GM18909 (cell line): ENCODE measurements at regions not wholly inside any gene's neighbourhood (a gene's known extent, or its start where the extent isn't known, plus 50 kb on each side); places are given as distances from the start of the nearest gene placed in this dataset.

Source experiments
- ATAC-seq: cut with Tn5 transposase; IDR thresholded peaks from one replicate; pipeline ENCODE4 v1.9.1; 2021; ENCODE audit warnings: mild to moderate bottlenecking; ENCODE audit not compliant: unreplicated experiment, poor library complexity

DNA sequence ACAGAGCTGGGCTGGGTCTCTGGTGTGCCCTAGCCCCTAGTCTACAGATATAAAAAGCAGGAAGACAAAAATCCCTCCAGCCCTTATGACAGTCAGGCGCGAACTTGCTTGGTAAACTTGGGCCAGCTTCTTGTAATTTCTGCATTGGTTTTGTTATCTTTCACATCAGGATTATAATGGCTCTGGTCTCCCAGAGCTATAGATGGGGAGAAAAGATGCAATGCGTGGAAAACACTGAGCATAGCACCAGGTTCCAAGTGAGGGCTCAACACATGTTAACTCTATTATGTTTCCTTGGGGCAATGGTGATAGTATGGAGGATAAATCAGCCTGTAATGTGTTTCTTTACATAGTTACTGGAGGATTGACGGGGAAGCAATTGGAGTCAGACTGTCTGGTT is 246.8 kb upstream of the KCNG1 start:
- no peak for ATAC-seq

DNA sequence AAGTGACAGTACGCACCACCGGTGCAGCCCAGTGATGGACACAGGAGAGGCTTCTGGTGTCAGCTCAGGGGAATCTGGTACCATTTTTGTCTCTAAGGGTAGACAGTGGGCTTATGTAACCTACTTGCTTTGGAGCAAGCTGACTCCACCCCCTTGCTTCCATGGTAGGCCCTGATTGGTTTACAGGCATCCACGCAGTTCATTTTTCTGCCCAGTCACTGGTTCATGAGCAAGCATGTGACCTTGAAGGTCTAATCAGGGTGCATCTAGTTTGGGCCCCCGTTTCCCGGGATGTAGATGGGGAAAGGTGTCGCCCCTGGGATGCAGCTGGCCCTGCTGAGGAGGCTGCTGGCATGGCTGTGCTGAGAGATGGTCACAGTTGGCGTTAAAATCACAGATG is 244.8 kb upstream of the KCNG1 start:
- no peak for ATAC-seq

DNA sequence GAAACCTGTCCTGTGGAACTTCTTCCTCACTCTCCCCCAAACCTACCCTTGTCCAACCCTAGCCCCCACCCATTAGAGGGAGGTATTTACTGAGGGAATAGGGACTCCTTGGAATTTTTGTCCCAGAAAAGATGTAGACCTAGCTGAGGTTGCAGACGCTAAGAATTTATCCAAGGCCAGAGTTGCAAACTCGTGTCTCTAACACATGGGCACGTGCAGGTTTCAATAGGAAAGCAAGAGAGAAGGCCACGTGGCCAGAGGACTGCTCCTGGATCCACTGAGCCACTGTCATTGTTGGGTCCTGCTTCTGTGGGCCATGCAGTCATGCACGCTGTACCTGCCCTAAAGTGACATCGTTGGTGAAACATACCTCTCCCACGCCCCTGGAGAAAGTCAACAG is 243.4 kb upstream of the KCNG1 start:
- no peak for ATAC-seq

- ATAC-seq, result no peak
Observed at GRCh38 chr20:51265361-51265760, 242.5 kb upstream of the KCNG1 start.

DNA sequence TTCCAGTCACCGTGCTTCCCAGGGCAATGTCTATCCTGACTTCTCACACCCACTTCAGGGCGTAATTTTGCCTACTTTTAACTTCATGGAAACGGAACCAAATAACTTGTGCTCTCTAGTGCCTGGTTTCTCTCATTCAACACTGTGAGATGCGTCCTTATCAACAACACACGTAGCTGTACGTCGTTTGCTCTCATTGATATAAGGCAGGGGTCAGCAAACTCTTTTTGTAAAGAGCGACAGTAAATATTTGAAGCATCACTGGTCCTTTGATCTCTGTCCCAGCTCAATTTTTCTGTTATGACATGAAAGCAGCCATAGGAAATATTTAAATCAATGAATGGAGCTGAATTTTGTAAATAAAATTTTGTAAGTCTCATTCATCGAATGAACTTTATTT is 239.3 kb upstream of the KCNG1 start:
- no peak for ATAC-seq

- ATAC-seq, result no peak
Observed at GRCh38 chr20:51259455-51259854, 236.5 kb upstream of the KCNG1 start.

GRCh38 chr20:51258582-51259165 is 235.8 kb upstream of the KCNG1 start:
- no peak for ATAC-seq

GRCh38 chr20:51255417-51255816 is 232.5 kb upstream of the KCNG1 start:
- no peak for ATAC-seq

- no peak for ATAC-seq
Observed at GRCh38 chr20:51253280-51253679, 230.4 kb upstream of the KCNG1 start.

DNA sequence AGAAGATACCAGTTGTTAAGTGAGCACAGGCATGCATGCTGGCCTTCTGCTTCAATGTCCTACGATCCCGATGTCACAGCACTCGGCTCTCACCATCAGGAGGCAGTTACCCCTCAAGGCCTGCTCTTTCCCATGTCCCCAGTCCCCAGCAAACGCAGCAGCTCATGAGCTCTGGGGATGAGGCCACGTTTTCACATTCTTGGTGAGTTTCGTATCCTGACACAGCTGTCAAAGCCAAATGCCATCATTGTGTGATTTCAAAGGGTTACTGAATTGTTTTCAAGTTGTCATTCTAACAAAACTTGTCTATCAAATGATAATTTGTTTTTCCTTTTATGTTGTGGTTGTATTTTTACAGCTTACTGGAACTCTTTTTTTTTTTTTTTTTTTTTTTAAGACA is 226.9 kb upstream of the KCNG1 start:
- ATAC-seq, result no peak

- ATAC-seq, result no peak
Observed at GRCh38 chr20:51249215-51249614, 226.3 kb upstream of the KCNG1 start.

- ATAC-seq, result no peak
Observed at GRCh38 chr20:51244466-51244865, 221.6 kb upstream of the KCNG1 start.

DNA sequence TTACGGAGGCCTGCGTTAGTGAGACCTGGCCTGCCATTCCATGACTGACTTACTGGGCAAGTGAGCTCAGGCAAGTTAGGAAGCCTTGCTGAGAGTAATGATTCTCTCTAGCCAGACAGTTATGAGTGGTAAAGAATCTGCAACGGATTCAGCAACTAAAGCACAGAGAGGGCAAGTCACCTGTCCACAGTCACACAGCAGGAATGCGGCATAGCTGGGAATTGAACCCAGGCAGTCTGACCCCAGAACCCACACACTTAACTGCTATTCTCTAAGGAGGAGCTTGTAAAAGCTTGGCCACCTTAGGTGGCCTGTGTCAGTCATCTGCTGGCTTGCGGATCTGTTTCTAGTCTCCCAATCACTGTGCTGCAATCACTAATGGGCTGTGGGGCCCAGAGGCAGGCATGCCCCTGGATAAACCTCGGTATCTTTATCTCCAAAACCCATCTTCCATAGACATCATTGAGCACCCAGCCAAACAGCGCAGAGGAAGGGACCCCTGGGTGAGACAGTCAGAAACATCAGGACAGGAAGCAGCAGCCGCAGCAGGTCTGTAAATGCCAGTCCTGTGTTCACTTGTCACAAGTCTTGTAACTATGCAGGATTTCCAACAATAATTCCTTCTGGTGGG is 215.9 kb upstream of the KCNG1 start:
- no peak for ATAC-seq

DNA sequence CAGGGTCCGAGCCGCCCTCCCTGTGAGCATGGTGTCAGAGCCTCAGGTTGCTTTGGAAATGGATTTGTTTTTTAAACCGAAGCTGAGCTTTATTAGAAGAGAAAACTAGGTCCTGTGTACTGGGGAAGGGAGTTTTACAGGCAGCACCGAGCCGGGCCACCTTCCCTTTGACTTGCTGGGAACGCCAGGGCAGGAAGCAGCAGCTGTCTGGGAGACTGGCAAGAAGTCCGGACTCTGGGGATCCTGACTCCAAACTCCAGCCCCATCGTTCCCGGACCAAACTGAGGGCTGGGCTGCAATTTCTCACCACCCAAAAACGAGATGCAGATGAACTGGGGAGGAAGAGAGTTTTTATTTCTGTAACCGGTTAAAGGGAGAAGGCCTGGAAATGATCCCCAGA is 214.9 kb upstream of the KCNG1 start:
- ATAC-seq, result no peak

- no peak for ATAC-seq
Observed at GRCh38 chr20:51237278-51237677, 214.4 kb upstream of the KCNG1 start.

DNA sequence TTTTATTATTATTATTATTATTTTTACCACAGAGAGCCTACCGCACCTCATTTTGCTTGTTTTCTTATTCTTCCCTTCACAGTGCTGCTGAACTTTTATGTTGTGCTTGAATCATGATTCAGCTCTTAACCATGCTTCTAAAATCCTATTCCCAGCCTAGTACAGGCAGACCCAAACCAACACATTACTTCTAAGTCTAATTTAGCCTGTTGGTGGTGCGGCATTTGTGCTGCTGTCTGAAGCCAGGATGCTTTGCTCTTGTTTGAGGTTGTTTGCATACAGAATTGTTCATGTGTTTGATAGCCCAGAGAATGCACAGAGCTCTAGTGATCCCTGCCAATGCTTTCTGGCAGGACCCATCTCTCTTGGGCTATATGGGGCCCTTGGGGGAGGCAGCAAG is 213.5 kb upstream of the KCNG1 start:
- ATAC-seq, result no peak

- ATAC-seq, result no peak
Observed at GRCh38 chr20:51233345-51233744, 210.4 kb upstream of the KCNG1 start.

DNA sequence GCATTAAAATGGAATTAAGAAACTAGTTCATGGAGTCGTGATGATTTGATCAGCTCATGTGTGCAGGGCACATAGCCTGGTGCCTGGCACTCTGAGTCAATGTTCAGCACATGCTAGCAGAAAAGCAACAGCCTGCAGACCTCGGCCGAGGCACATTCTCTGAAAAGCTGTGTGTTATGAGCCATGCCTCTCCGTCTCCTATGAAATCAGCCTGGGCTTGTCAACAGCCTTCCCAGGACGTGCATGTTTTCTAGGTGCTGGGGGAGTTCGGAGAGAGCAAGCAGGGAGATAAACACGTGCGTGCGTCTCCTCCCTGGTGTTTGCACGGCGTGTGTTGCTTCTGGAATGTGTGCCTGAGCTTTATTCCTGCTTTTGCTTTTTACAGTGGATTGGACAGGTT is 207.8 kb upstream of the KCNG1 start:
- no peak for ATAC-seq

DNA sequence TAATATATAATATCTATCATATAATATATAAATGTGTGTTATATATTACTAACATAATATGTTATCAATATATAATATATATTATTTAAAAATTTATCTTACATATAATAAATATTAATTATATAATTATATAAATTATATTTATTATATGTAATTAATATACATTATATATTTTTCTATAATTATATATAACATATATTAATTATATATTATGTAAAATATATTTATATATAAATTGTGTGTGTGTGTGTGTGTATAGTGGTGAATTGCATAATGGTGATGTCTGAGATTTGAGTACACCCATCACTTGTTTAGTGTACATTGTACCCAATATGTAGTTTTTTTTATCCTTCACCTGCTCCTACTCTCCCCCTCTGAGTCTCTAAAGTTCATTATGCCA is 205.9 kb upstream of the KCNG1 start:
- no peak for ATAC-seq

DNA sequence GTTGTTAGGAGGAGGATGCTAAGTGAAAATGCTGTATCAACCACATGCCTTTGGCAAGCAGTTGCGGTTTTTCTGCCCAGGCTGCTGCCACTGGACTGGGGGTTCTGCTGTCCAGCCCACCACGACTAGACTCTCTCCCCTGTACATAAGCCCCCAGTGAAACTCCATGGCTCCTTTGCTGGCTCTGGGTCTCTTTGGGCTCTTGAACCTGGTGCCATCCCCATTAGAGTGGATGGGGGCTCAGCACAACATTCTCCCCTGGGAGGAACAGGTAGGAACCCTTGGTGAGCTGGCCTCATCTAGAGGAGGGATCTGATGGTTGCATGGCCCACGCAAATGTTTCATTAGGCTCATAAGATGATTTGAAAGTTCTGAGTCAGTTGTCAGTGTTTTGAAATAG is 204.8 kb upstream of the KCNG1 start:
- ATAC-seq, result no peak

DNA sequence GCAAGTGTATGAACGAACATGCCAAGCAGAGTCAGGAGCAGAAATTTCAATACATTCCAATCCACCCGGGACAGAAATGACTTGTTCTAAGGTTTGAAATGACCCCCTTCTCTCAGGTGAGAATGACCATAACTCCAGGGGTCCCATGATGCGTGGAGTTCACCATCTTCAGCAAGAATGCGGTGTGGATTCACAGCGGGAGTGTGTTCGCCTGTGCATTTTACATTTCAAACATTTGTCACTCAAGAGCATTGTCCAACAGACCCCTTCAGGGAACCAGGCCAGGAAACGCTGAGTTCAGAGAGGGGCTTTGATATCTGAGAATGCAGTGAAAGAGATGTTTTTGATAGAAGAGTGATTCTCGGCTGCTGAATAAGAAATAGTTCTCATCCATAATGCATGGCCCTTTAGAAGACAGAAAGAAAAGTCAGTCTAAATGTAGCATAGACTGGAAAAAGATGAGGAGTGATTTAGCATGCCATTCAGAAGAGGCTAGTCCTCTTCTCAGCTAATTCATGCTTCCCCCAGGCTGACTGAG is 200.3 kb upstream of the KCNG1 start:
- ATAC-seq, result no peak

GRCh38 chr20:51221791-51222408 is 199.0 kb upstream of the KCNG1 start:
- ATAC-seq, result no peak
